ENCODE measurements at regions not wholly inside any gene's neighbourhood (a gene's known extent, or its start where the extent isn't known, plus 50 kb on each side); places are given as distances from the start of the nearest gene placed in this dataset.

DNA sequence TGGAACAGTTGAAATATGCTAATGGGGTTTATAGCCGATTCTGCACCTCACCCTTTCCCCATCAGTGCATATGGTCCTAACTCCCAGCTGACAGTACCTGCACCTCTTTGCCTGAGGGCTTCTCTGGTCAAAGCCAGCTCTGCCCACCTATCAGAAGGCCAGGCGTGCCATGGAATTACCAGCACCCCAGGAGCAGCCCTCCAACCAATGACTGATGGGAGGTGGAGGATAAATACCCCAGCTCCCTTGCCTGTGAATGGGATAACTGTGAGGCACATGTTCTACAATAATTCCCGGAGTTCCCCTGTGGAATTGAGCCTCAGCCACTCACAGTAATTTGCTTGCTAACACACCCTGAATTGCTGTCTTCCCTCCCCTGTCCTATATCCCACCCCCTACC lies 572.0 kb downstream of the BCOR start:
- WGBS, 2 experiments (ENCODE audit: low coverage in 1 of 2, low lambda C conversion rate in 2 of 2, missing lambda C conversion rate in 2 of 2): 50 to 60% methylated on average over 2 to 3 of the region's 3 CpGs
- in situ Hi-C loops (cut with MboI): no loop called here
- Histone ChIP-seq H3F3A (ENCODE audit: insufficient read depth) (no peaks in the 10 kb centered on the region), H3K79me2 (ENCODE audit: insufficient read depth) (no peaks in the 10 kb centered on the region), H3K4me1 (ENCODE audit: insufficient read depth) (no peaks in the 10 kb centered on the region), H3K27me3 (replicated peaks; ENCODE audit: insufficient read depth) (no peaks in the 10 kb centered on the region), H3K27ac (no peak overlapping the region), H4K20me1 (ENCODE audit: insufficient read depth) (no peaks in the 10 kb centered on the region), H3K36me3 (ENCODE audit: low read depth) (no peaks in the 10 kb centered on the region), H3K9ac (no peak overlapping the region), H3K9me2 (ENCODE audit: insufficient read depth) (no peaks in the 10 kb centered on the region), H2AFZ (no peak overlapping the region), H3K9me3 (ENCODE audit: low read depth) (no peaks in the 10 kb centered on the region), H3K4me2 (ENCODE audit: unreplicated experiment) (no peak overlapping the region), H3K4me3 (no peak overlapping the region)
- DNase-seq: no peak
- no peak for TF ChIP-seq EZH2phosphoT487 (IDR thresholded peaks at IDR 0.05; ENCODE audit: insufficient read depth, low read depth)
- TF ChIP-seq EZH2 (IDR thresholded peaks at IDR 0.05; ENCODE audit: insufficient read depth, poor library complexity, severe bottlenecking): no peak

DNA sequence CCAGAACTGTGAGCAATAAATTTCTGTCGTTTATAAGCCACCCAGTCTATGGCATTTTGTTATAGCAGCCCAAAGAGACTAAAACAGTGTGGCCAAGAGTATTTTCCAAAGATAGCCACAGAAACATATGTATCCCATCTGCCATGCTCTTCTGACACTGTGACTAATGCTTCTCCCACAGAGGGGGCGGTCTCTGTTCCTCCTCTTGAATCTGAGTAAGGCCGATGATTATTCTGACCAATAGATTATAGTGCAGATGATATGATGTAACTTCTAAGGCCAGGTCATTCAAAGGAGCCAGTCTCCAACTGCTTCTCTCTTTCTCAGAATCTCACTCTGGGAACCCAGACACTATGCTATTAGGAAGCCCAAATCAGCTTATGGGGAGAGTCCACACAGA lies 570.7 kb downstream of the BCOR start:
- Histone ChIP-seq H3K9me2 (ENCODE audit: insufficient read depth) (no peaks in the 10 kb centered on the region), H3F3A (ENCODE audit: insufficient read depth) (no peaks in the 10 kb centered on the region), H3K4me2 (ENCODE audit: unreplicated experiment) (no peak overlapping the region), H3K9ac (no peak overlapping the region), H3K36me3 (ENCODE audit: low read depth) (no peaks in the 10 kb centered on the region), H3K9me3 (ENCODE audit: low read depth) (no peaks in the 10 kb centered on the region), H3K27me3 (replicated peaks; ENCODE audit: insufficient read depth) (no peaks in the 10 kb centered on the region), H3K4me3 (no peak overlapping the region), H3K4me1 (ENCODE audit: insufficient read depth) (no peaks in the 10 kb centered on the region), H4K20me1 (ENCODE audit: insufficient read depth) (no peaks in the 10 kb centered on the region), H2AFZ (no peak overlapping the region), H3K27ac (no peak overlapping the region), H3K79me2 (ENCODE audit: insufficient read depth) (no peaks in the 10 kb centered on the region)
- in situ Hi-C loops (cut with MboI): no loop called here
- peak; percentile 71 for DNase-seq
- TF ChIP-seq EZH2 (IDR thresholded peaks at IDR 0.05; ENCODE audit: insufficient read depth, poor library complexity, severe bottlenecking) (no peak), EZH2phosphoT487 (IDR thresholded peaks at IDR 0.05; ENCODE audit: insufficient read depth, low read depth) (no peak)
- WGBS, 2 experiments (ENCODE audit: low coverage in 1 of 2, low lambda C conversion rate in 2 of 2, missing lambda C conversion rate in 2 of 2): 7 to 9% methylated on average over 1 to 3 of the region's 3 CpGs

DNA sequence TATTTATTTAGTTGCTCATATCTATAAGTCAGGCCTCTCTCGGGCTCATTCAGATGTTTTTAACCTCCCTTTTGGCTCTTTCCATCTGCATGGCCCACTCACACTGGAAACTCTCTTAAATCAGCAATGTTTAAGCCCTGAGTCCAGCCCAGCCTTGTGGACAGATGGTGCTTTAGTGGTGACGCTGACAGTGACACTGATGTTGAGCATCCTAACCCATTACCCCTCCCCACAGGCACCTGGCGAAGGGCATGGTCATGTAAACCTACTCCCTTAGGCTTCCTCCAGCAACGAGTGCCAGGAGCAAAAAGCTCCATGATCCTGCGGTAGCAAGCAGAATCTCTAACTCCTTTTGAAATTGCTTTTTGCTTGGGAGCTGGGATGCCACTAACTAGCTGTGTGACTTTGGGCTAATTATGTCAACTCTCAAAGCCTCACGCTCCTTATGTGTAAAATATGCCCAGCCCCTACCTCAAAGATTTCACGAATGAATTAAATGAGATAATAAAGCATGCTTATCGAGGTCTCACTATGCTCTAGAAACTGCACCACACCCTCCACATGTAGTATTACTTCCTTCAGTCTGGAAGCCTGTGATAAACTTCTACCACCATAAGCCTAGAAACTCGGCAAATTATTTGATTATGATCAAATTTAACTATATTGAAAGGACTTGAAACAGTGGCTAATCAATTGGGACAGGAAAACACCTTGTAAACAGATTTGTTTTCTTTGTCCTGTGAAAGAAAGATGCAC lies 569.4 kb downstream of the BCOR start:
- H3K27ac ChIP-seq: no peak overlapping the region
- H3K4me1 ChIP-seq (ENCODE audit: insufficient read depth): no peaks in the 10 kb centered on the region
- no peaks in the 10 kb centered on the region for H3K9me2 ChIP-seq (ENCODE audit: insufficient read depth)
- TF ChIP-seq EZH2phosphoT487 (IDR thresholded peaks at IDR 0.05; ENCODE audit: insufficient read depth, low read depth) (no peak), EZH2 (IDR thresholded peaks at IDR 0.05; ENCODE audit: insufficient read depth, poor library complexity, severe bottlenecking) (no peak)
- no peak overlapping the region for H3K4me2 ChIP-seq (ENCODE audit: unreplicated experiment)
- H3K4me3 ChIP-seq: no peak overlapping the region
- no peaks in the 10 kb centered on the region for H3K27me3 ChIP-seq (replicated peaks; ENCODE audit: insufficient read depth)
- DNase-seq: no peak
- no peaks in the 10 kb centered on the region for H4K20me1 ChIP-seq (ENCODE audit: insufficient read depth)
- in situ Hi-C loops (cut with MboI): no loop called here
- H3K79me2 ChIP-seq (ENCODE audit: insufficient read depth): no peaks in the 10 kb centered on the region
- no peaks in the 10 kb centered on the region for H3K9me3 ChIP-seq (ENCODE audit: low read depth)
- H2AFZ ChIP-seq: no peak overlapping the region
- no peaks in the 10 kb centered on the region for H3K36me3 ChIP-seq (ENCODE audit: low read depth)
- WGBS, 2 experiments (ENCODE audit: low coverage in 1 of 2, low lambda C conversion rate in 2 of 2, missing lambda C conversion rate in 2 of 2): 63 to 64% methylated on average over 9 of the region's 9 CpGs
- no peaks in the 10 kb centered on the region for H3F3A ChIP-seq (ENCODE audit: insufficient read depth)
- H3K9ac ChIP-seq: no peak overlapping the region

DNA sequence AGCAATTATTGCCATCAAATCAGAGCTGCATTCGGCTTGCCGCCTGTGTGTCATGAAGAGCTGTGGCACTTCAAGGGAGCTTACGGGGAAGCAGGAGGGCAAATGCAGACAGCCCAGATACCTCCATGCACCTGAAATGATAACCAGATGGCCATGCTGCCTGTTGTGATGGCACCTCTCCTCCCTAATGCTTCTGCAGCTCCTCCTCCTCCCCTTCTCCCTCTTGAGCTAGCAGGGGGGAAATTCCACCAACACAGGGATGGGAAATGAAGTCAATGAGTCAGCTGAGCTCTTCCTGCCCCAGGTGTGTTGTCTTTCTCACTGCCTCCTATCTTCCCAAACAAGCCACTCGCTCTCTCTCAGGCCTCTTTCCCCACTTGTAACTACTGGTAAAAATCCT lies 565.0 kb downstream of the BCOR start:
- Histone ChIP-seq H3K36me3 (ENCODE audit: low read depth) (no peaks in the 10 kb centered on the region), H3K9me2 (ENCODE audit: insufficient read depth) (no peaks in the 10 kb centered on the region), H3K79me2 (ENCODE audit: insufficient read depth) (no peaks in the 10 kb centered on the region), H3K9me3 (ENCODE audit: low read depth) (no peaks in the 10 kb centered on the region), H4K20me1 (ENCODE audit: insufficient read depth) (no peaks in the 10 kb centered on the region), H3K27me3 (replicated peaks; ENCODE audit: insufficient read depth) (no peaks in the 10 kb centered on the region), H3K4me2 (ENCODE audit: unreplicated experiment) (no peak overlapping the region), H3K4me1 (ENCODE audit: insufficient read depth) (no peaks in the 10 kb centered on the region), H3K4me3 (no peak overlapping the region), H3K9ac (no peak overlapping the region), H3K27ac (no peak overlapping the region), H2AFZ (no peak overlapping the region), H3F3A (ENCODE audit: insufficient read depth) (no peaks in the 10 kb centered on the region)
- no peak for DNase-seq
- TF ChIP-seq EZH2phosphoT487 (IDR thresholded peaks at IDR 0.05; ENCODE audit: insufficient read depth, low read depth) (no peak), EZH2 (IDR thresholded peaks at IDR 0.05; ENCODE audit: insufficient read depth, poor library complexity, severe bottlenecking) (no peak)
- in situ Hi-C loops (cut with MboI): no loop called here
- WGBS, 2 experiments (ENCODE audit: low coverage in 1 of 2, low lambda C conversion rate in 2 of 2, missing lambda C conversion rate in 2 of 2): 80 to 87% methylated on average over 4 of the region's 4 CpGs
